ENCODE measurements at regions not wholly inside any gene's neighbourhood (a gene's known extent, or its start where the extent isn't known, plus 50 kb on each side); places are given as distances from the start of the nearest gene placed in this dataset.

- Histone ChIP-seq H4K20me1 (ENCODE audit: insufficient read depth) (no peaks in the 10 kb centered on the region), H3K36me3 (ENCODE audit: insufficient read depth) (no peaks in the 10 kb centered on the region), H3K9ac (no peak overlapping the region), H2AFZ (ENCODE audit: low read depth) (no peak overlapping the region), H3K4me3 (IDR thresholded peaks at IDR 0.05; ENCODE audit: insufficient read depth, low read depth, low read length) (no peak overlapping the region), H3K27ac (no peak overlapping the region), H3K27me3 (ENCODE audit: insufficient read depth, low read depth) (no peaks in the 10 kb centered on the region), H3K4me1 (ENCODE audit: low read depth, poor library complexity, severe bottlenecking) (no peaks in the 10 kb centered on the region), H3K79me2 (ENCODE audit: insufficient read depth, low read depth) (no peaks in the 10 kb centered on the region), H3K4me2 (no peak overlapping the region)
- no peak for TF ChIP-seq CTCF (conservative IDR thresholded peaks at IDR 0.05; ENCODE audit: low read depth, low read length)
Observed at GRCh38 chr16:76771216-76771615, 419.8 kb upstream of the MON1B start.

- H3K36me3 ChIP-seq (ENCODE audit: insufficient read depth): no peaks in the 10 kb centered on the region
Observed at GRCh38 chr16:76777721-76778465, 413.1 kb upstream of the MON1B start.

GRCh38 chr16:76780556-76780955, 410.4 kb upstream of the MON1B start:
- Histone ChIP-seq H3K4me3 (IDR thresholded peaks at IDR 0.05; ENCODE audit: insufficient read depth, low read depth, low read length) (no peak overlapping the region), H3K27ac (no peak overlapping the region), H3K4me1 (ENCODE audit: low read depth, poor library complexity, severe bottlenecking) (no peaks in the 10 kb centered on the region), H2AFZ (ENCODE audit: low read depth) (no peak overlapping the region), H3K9ac (no peak overlapping the region), H3K27me3 (ENCODE audit: insufficient read depth, low read depth) (no peaks in the 10 kb centered on the region), H3K79me2 (ENCODE audit: insufficient read depth, low read depth) (no peaks in the 10 kb centered on the region), H4K20me1 (ENCODE audit: insufficient read depth) (no peaks in the 10 kb centered on the region), H3K36me3 (ENCODE audit: insufficient read depth) (no peaks in the 10 kb centered on the region), H3K4me2 (no peak overlapping the region)
- no peak for TF ChIP-seq CTCF (conservative IDR thresholded peaks at IDR 0.05; ENCODE audit: low read depth, low read length)

More at GRCh38 chr16:76777721-76778465, 413.1 kb upstream of the MON1B start:
- H3K9ac ChIP-seq: no peak overlapping the region
- H3K4me3 ChIP-seq (IDR thresholded peaks at IDR 0.05; ENCODE audit: insufficient read depth, low read depth, low read length): no peak overlapping the region
- H3K79me2 ChIP-seq (ENCODE audit: insufficient read depth, low read depth): no peaks in the 10 kb centered on the region
- no peaks in the 10 kb centered on the region for H4K20me1 ChIP-seq (ENCODE audit: insufficient read depth)
- no peaks in the 10 kb centered on the region for H3K4me1 ChIP-seq (ENCODE audit: low read depth, poor library complexity, severe bottlenecking)
- H3K27ac ChIP-seq: no peak overlapping the region
- no peak for TF ChIP-seq CTCF (conservative IDR thresholded peaks at IDR 0.05; ENCODE audit: low read depth, low read length)
- H3K27me3 ChIP-seq (ENCODE audit: insufficient read depth, low read depth): no peaks in the 10 kb centered on the region
- H2AFZ ChIP-seq (ENCODE audit: low read depth): no peak overlapping the region
- H3K4me2 ChIP-seq: no peak overlapping the region

GRCh38 chr16:76784530-76784929, 406.5 kb upstream of the MON1B start:
- no peak for TF ChIP-seq CTCF (conservative IDR thresholded peaks at IDR 0.05; ENCODE audit: low read depth, low read length)
- no peaks in the 10 kb centered on the region for H3K79me2 ChIP-seq (ENCODE audit: insufficient read depth, low read depth)

More at GRCh38 chr16:76784530-76784929, 406.5 kb upstream of the MON1B start:
- H3K4me1 ChIP-seq (ENCODE audit: low read depth, poor library complexity, severe bottlenecking): no peaks in the 10 kb centered on the region
- H3K9ac ChIP-seq: no peak overlapping the region
- no peak overlapping the region for H2AFZ ChIP-seq (ENCODE audit: low read depth)
- no peaks in the 10 kb centered on the region for H3K27me3 ChIP-seq (ENCODE audit: insufficient read depth, low read depth)
- no peak overlapping the region for H3K27ac ChIP-seq
- H3K36me3 ChIP-seq (ENCODE audit: insufficient read depth): no peaks in the 10 kb centered on the region
- no peak overlapping the region for H3K4me2 ChIP-seq
- H4K20me1 ChIP-seq (ENCODE audit: insufficient read depth): no peaks in the 10 kb centered on the region
- no peak overlapping the region for H3K4me3 ChIP-seq (IDR thresholded peaks at IDR 0.05; ENCODE audit: insufficient read depth, low read depth, low read length)

All from KMS-11 (cell line).